Neuronal stem cell (in vitro differentiated cells): ENCODE measurements at regions not wholly inside any gene's neighbourhood (a gene's known extent, or its start where the extent isn't known, plus 50 kb on each side); places are given as distances from the start of the nearest gene placed in this dataset.
A peak's percentile ranks its signal among the peaks of the same experiment; 100 is the strongest.

Experiments used
- DNase-seq: peaks from one replicate; pipeline ENCODE4 v3.0.0-alpha.2; 2013; ENCODE audit warnings: low spot score
- H2AFZ ChIP-seq: one replicate; pipeline ENCODE4 v1.6.1; 2013; ENCODE audit warnings: mild to moderate bottlenecking, low read length, inconsistent platforms
- H2AK5ac ChIP-seq: 2 replicates; pipeline ENCODE4 v1.6.1; 2013; ENCODE audit warnings: low read depth, mild to moderate bottlenecking, inconsistent platforms, low read length, moderate library complexity, mixed read lengths
- H2BK120ac ChIP-seq: 2 replicates; pipeline ENCODE4 v1.6.1; 2013; ENCODE audit warnings: low read depth, mild to moderate bottlenecking, inconsistent platforms, low read length, moderate library complexity, mixed read lengths
- H2BK12ac ChIP-seq: one replicate; pipeline ENCODE4 v1.6.1; 2013; ENCODE audit warnings: low read length, inconsistent platforms
- H2BK15ac ChIP-seq: 2 replicates; pipeline ENCODE4 v1.6.1; 2013; ENCODE audit warnings: mild to moderate bottlenecking, low read length, inconsistent platforms, mixed read lengths
- H2BK5ac ChIP-seq: one replicate; pipeline ENCODE4 v1.6.1; 2013; ENCODE audit warnings: inconsistent platforms, mild to moderate bottlenecking, low read length, moderate library complexity
- H3K14ac ChIP-seq: one replicate; pipeline ENCODE4 v1.6.1; 2013; ENCODE audit warnings: low read length, inconsistent platforms
- H3K18ac ChIP-seq: 2 replicates; pipeline ENCODE4 v1.6.1; 2013; ENCODE audit warnings: low read length, inconsistent platforms
- H3K23ac ChIP-seq: 2 replicates; pipeline ENCODE4 v1.6.1; 2013; ENCODE audit warnings: low read depth, mild to moderate bottlenecking, mixed read lengths, low read length, inconsistent platforms; ENCODE audit not compliant: poor library complexity
- H3K27ac ChIP-seq: replicated peaks from 3 replicates; pipeline ENCODE4 v1.5.1; 2013; ENCODE audit warnings: low read length, inconsistent platforms
- H3K27me3 ChIP-seq, 3 experiments: 2 replicates each; pipeline ENCODE4 v1.6.1; 2013; ENCODE audit warnings: low read length in 3 of 3, mild to moderate bottlenecking in 2 of 3, inconsistent platforms in 1 of 3, low read depth in 1 of 3, mixed read lengths in 1 of 3, moderate library complexity in 1 of 3; ENCODE audit not compliant: control insufficient read depth in 3 of 3, insufficient read depth in 3 of 3
- H3K36me3 ChIP-seq, 2 donors: replicated peaks in 1 of 2; 2 replicates each; pipeline ENCODE4 v1.6.1; 2013; ENCODE audit warnings: low read length in 2 of 2; ENCODE audit not compliant: control insufficient read depth in 2 of 2, insufficient read depth in 2 of 2
- H3K4ac ChIP-seq: 2 replicates; pipeline ENCODE4 v1.6.1; 2013; ENCODE audit warnings: inconsistent platforms, mild to moderate bottlenecking, low read length, moderate library complexity
- H3K4me1 ChIP-seq, 2 donors: 1 replicate in 1 of 2; 2 replicates in 1 of 2; pipeline ENCODE4 v1.6.1; 2013; ENCODE audit warnings: low read length in 2 of 2, low read depth in 1 of 2; ENCODE audit not compliant: control insufficient read depth in 2 of 2, insufficient read depth in 1 of 2
- H3K4me2 ChIP-seq: one replicate; pipeline ENCODE4 v1.6.1; 2013; ENCODE audit warnings: mild to moderate bottlenecking, low read length, inconsistent platforms; ENCODE audit not compliant: insufficient read depth, poor library complexity, severe bottlenecking
- H3K4me3 ChIP-seq, 2 donors: 2 replicates each; pipeline ENCODE4 v1.5.1; 2013; ENCODE audit warnings: low read length in 2 of 2, mild to moderate bottlenecking in 2 of 2, inconsistent platforms in 1 of 2, moderate library complexity in 1 of 2
- H3K79me1 ChIP-seq: one replicate; pipeline ENCODE4 v1.6.1; 2013; ENCODE audit warnings: low read depth, mild to moderate bottlenecking, inconsistent platforms, low read length, moderate library complexity
- H3K9ac ChIP-seq: one replicate; pipeline ENCODE4 v1.6.1; 2013; ENCODE audit warnings: mild to moderate bottlenecking, low read depth, low read length, inconsistent platforms; ENCODE audit not compliant: poor library complexity
- H3K9me3 ChIP-seq, 2 donors: replicated peaks in 1 of 2; 2 replicates each; pipeline versions ENCODE3 to v1.6.1; 2013; ENCODE audit warnings: low read length in 2 of 2, mild to moderate bottlenecking in 2 of 2, inconsistent platforms in 1 of 2, low read depth in 1 of 2, mixed read lengths in 1 of 2, moderate library complexity in 1 of 2; ENCODE audit not compliant: control insufficient read depth in 2 of 2, insufficient read depth in 1 of 2
- H4K8ac ChIP-seq: one replicate; pipeline ENCODE4 v1.6.1; 2013; ENCODE audit warnings: low read depth, mild to moderate bottlenecking, inconsistent platforms, low read length, moderate library complexity
- H4K91ac ChIP-seq: one replicate; pipeline ENCODE4 v1.6.1; 2013; ENCODE audit warnings: low read length, low read depth, mild to moderate bottlenecking, inconsistent platforms; ENCODE audit not compliant: poor library complexity
- WGBS, 2 donors: extraction: QIAGEN DNeasy Blood & Tissue Kit; methylation state at CpG; one replicate each; pipeline ENCODE4 v1.1.7; 2013; ENCODE audit warnings: missing lambda C conversion rate in 2 of 2, mixed read lengths in 1 of 2; ENCODE audit not compliant: insufficient read length in 2 of 2, insufficient replicate concordance in 1 of 2; ENCODE audit errors: extremely low coverage in 2 of 2; 5-methylcytosine and 5-hydroxymethylcytosine counted together

- no peaks in the 10 kb centered on the region for H3K36me3 ChIP-seq
- no peak overlapping the region for H3K23ac ChIP-seq
- H2AK5ac ChIP-seq, result no peak overlapping the region
- H3K14ac ChIP-seq, result no peak overlapping the region
- WGBS, 2 donors, result no CpG with 5 or more reads among the region's 3 CpGs
- H2BK12ac ChIP-seq, result no peak overlapping the region
- H2AFZ ChIP-seq, result no peak overlapping the region
- peaks cover 0 to 2% of the 10 kb centered on the region in 2 donors for H3K4me1 ChIP-seq
- H3K27me3 ChIP-seq, result no peaks in the 10 kb centered on the region
- no peak for DNase-seq
- no peak overlapping the region for H2BK120ac ChIP-seq
- no peaks in the 10 kb centered on the region for H3K79me1 ChIP-seq
- H2BK5ac ChIP-seq, result no peak overlapping the region
- H3K4me3 ChIP-seq, result no peak overlapping the region
- no peak overlapping the region for H2BK15ac ChIP-seq
- no peak overlapping the region for H3K18ac ChIP-seq
- H3K9me3 ChIP-seq, result peaks cover 3 to 7% of the 10 kb centered on the region in 2 donors
- no peak overlapping the region for H3K4ac ChIP-seq
- H4K91ac ChIP-seq, result no peak overlapping the region
- H3K4me2 ChIP-seq, result no peak overlapping the region
- H3K27ac ChIP-seq, result no peak overlapping the region
- no peak overlapping the region for H3K9ac ChIP-seq
- no peak overlapping the region for H4K8ac ChIP-seq
These were observed 165.9 kb upstream of the NDUFV2 start for GRCh38 chr18:8936619-8937018.

GRCh38 chr18:8937160-8938094 is 165.1 kb upstream of the NDUFV2 start:
- no peak overlapping the region for H3K4me3 ChIP-seq
- no peak overlapping the region for H2BK5ac ChIP-seq
- no peaks in the 10 kb centered on the region for H3K36me3 ChIP-seq
- H2AK5ac ChIP-seq, result no peak overlapping the region
- no peak overlapping the region for H2BK120ac ChIP-seq
- H3K14ac ChIP-seq, result no peak overlapping the region
- no peak overlapping the region for H3K18ac ChIP-seq
- no peak overlapping the region for H2BK12ac ChIP-seq
- H3K27ac ChIP-seq, result no peak overlapping the region
- no peak overlapping the region for H2BK15ac ChIP-seq
- H3K4me1 ChIP-seq, result peaks cover 2% of the 10 kb centered on the region in 2 donors
- H3K27me3 ChIP-seq, result no peaks in the 10 kb centered on the region
- no peak overlapping the region for H2AFZ ChIP-seq
- H4K91ac ChIP-seq, result no peak overlapping the region
- no peak overlapping the region for H3K4me2 ChIP-seq
- H3K23ac ChIP-seq, result no peak overlapping the region
- no peak overlapping the region for H4K8ac ChIP-seq
- WGBS, 2 donors, result no CpG with 5 or more reads among the region's 9 CpGs
- peaks cover 3 to 7% of the 10 kb centered on the region in 2 donors for H3K9me3 ChIP-seq
- H3K9ac ChIP-seq, result no peak overlapping the region
- DNase-seq, result no peak
- no peaks in the 10 kb centered on the region for H3K79me1 ChIP-seq
- H3K4ac ChIP-seq, result no peak overlapping the region

- Histone ChIP-seq H4K91ac (no peak overlapping the region), H2BK12ac (no peak overlapping the region), H3K4me1 (peaks cover 3 to 5% of the 10 kb centered on the region in 2 donors), H4K8ac (no peak overlapping the region), H3K18ac (no peak overlapping the region), H2AFZ (no peak overlapping the region), H3K4ac (no peak overlapping the region), H3K9me3 (peaks cover 0 to 6% of the 10 kb centered on the region in 2 donors), H2BK120ac (no peak overlapping the region), H3K23ac (no peak overlapping the region), H3K36me3 (no peaks in the 10 kb centered on the region), H3K27me3 (no peaks in the 10 kb centered on the region), H3K4me3 (no peak overlapping the region), H3K14ac (no peak overlapping the region), H3K79me1 (no peaks in the 10 kb centered on the region), H2BK5ac (no peak overlapping the region), H2AK5ac (no peak overlapping the region), H3K4me2 (no peak overlapping the region), H2BK15ac (no peak overlapping the region), H3K9ac (no peak overlapping the region), H3K27ac (no peak overlapping the region)
- DNase-seq, result no peak
- no CpG with 5 or more reads among the region's 7 CpGs for whole genome bisulfite sequencing, 2 donors
These were observed 163.7 kb upstream of the NDUFV2 start for GRCh38 chr18:8938817-8939216.

- Histone ChIP-seq H3K9me3 (peaks cover 0 to 16% of the 10 kb centered on the region in 2 donors), H2BK12ac (peak overlapping the region; percentile 82), H4K91ac (no peak overlapping the region), H3K4me1 (peaks cover 3% of the 10 kb centered on the region in 2 donors), H4K8ac (no peak overlapping the region), H3K4me2 (no peak overlapping the region), H2BK120ac (no peak overlapping the region), H3K9ac (no peak overlapping the region), H3K4ac (no peak overlapping the region), H3K4me3 (no peak overlapping the region), H3K36me3 (no peaks in the 10 kb centered on the region), H3K18ac (peak overlapping the region; percentile 66), H2AFZ (no peak overlapping the region), H3K14ac (no peak overlapping the region), H3K27ac (no peak overlapping the region), H2AK5ac (no peak overlapping the region), H3K79me1 (no peaks in the 10 kb centered on the region), H3K27me3 (no peaks in the 10 kb centered on the region), H2BK15ac (no peak overlapping the region), H2BK5ac (no peak overlapping the region), H3K23ac (no peak overlapping the region)
- WGBS, 2 donors, result no CpG with 5 or more reads among the region's 6 CpGs
- DNase-seq, result no peak
These were observed 160.2 kb upstream of the NDUFV2 start for GRCh38 chr18:8942021-8942908.
